GM12891 (cell line): ENCODE measurements at regions not wholly inside any gene's neighbourhood (a gene's known extent, or its start where the extent isn't known, plus 50 kb on each side); places are given as distances from the start of the nearest gene placed in this dataset.

Source experiments
- DNase-seq: peaks from one replicate; pipeline ENCODE4 v3.0.0; 2011; ENCODE audit warnings: low spot score; ENCODE audit not compliant: insufficient read length
- FAIRE-seq: peaks from 2 replicates; lab custom pipeline; 2011; peaks lifted over from hg19 to GRCh38; lab: Jason Lieb, UNC
- PAX5 ChIP-seq: IDR thresholded peaks from 2 replicates; pipeline ENCODE4 v1.6.1; 2011; ENCODE audit warnings: low read length, moderate library complexity, mild to moderate bottlenecking; ENCODE audit not compliant: insufficient read depth, severe bottlenecking
- POLR2A ChIP-seq: IDR thresholded peaks from 2 replicates; pipeline ENCODE4 v1.6.1; 2011; ENCODE audit warnings: low read depth, low read length, control low read depth
- POLR2AphosphoS5 ChIP-seq: IDR thresholded peaks from 2 replicates; pipeline ENCODE4 v1.6.1; 2011; ENCODE audit warnings: low read depth, low read length, control low read depth
- POU2F2 ChIP-seq: IDR thresholded peaks from 2 replicates; pipeline ENCODE4 v1.6.1; 2011; ENCODE audit warnings: low read depth, mild to moderate bottlenecking, control low read depth, low read length, moderate library complexity
- SPI1 ChIP-seq: IDR thresholded peaks from 2 replicates; pipeline ENCODE4 v1.6.1; 2011; ENCODE audit warnings: low read depth, low read length, control low read depth
- TAF1 ChIP-seq: IDR thresholded peaks from 2 replicates; pipeline ENCODE4 v1.6.1; 2011; ENCODE audit warnings: low read depth, low read length, control low read depth

DNA sequence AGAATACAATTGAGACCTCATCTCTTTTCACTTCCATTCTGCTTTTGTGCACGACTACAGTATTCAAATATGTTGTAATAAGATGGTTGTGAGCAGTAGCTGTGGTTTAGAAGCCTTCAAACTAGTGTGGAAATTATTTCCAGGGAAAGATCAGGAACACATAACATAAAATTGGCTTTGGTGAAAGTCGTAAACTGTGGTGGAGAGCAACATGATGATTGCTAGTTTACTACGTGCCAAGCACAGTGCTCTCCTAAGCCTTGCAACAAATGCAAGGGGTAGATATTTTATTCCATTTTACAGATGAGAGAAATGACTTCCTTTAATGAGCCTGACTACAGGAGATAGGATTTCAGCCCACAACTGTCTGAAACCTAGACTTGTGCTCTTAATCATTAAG is 172.4 kb upstream of the LMNTD1 start:
- FAIRE-seq (no peak), DNase-seq (no peak)
- TF ChIP-seq PAX5 = no peak
- no peak for TF ChIP-seq TAF1
- no peak for TF ChIP-seq POLR2AphosphoS5
- TF ChIP-seq SPI1 = no peak
- TF ChIP-seq POLR2A = no peak
- TF ChIP-seq POU2F2 = no peak

DNA sequence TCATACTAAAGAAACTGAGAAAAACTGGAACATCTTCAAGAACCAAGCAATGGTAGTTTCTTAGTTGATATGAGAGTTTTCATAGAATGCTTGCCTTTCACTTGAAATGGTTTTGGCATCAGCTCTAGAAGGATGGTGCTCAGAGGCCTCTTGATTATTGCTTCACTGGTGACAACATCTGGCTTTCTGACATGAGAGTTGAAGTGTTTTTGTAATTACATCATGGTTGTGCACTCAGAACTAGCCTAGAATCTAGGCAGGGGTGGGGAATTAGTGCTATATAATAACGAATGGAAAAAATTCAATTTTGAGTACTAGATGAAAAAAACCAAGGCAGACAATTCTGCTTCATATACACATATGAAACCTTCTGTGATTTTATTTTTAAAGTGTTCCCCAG is 172.8 kb upstream of the LMNTD1 start:
- DNase-seq = no peak
- FAIRE-seq = no peak
- no peak for TF ChIP-seq POLR2A
- no peak for TF ChIP-seq SPI1
- TF ChIP-seq PAX5 = no peak
- no peak for TF ChIP-seq POLR2AphosphoS5
- TF ChIP-seq POU2F2 = no peak
- no peak for TF ChIP-seq TAF1

DNA sequence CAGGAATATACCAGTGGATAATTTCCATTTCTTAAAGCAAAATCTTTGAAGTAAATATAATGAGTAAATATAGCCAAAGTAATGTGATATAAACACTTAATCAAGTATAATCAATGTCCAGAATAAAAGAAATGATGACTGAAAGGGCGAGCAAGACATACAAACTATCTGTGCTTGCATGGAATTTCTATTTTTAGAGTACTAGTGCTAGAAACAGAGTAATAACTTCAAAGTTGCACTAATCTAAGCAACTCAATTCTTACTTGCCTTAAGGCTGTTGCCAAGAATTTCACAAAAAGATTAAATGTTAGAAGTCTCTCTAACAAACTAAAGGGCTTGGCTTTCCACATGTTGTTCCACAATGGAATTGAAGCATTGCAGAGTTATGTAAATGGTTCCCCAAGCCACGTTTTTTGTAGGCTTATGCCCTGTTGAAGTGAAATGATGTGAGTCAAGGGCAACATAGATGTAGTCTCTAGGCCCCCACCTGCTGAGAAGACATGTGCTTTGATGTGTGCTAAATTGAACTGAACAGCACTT is 175.0 kb upstream of the LMNTD1 start:
- FAIRE-seq (no peak), DNase-seq (no peak)
- TF ChIP-seq POLR2A (no peak), PAX5 (no peak), POLR2AphosphoS5 (no peak), POU2F2 (no peak), SPI1 (no peak), TAF1 (no peak)

DNA sequence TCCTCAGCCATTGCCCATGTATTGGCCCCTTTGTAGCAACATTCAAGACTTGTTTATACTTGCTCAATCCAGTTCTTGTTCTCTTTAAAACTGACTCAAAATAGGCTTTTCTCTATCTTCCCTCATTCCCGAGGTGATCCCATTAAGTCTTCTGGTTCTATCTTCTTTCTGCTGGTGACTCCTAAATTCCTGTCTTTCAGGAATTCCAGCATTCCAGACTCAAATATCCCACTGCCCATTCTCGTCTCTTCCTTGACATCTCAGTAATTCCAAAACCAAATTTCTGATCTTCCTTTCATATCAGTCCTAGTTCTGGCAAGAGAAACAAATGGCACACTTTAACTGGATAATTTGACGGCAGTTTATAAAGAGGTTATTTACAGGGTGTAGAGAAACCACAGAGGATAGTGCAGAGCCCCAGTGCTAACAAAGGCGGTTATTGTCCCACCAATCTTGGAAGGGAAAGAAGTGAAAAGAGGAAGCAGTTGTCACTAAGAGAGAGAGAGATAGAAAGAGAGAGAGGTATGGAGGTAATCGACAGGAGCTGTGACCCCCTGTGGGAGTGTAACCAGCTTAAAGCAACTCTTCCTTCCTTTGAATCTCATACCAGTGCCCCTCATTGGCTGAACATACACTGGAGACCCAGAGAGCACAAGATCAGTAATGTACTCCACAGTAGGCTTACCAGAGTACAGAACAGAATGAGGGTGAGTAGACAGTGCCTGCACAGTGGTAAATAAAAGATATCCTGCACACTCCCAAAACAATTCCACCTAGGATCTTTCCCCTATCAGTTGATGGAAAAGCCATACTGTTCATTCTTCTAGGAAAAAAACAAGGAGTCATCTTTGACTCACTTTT is 177.6 kb upstream of the LMNTD1 start:
- TF ChIP-seq SPI1 = no peak
- TF ChIP-seq PAX5 = no peak
- no peak for TF ChIP-seq POLR2A
- TF ChIP-seq POU2F2 = no peak
- no peak for TF ChIP-seq POLR2AphosphoS5
- no peak for TF ChIP-seq TAF1
- no peak for FAIRE-seq
- DNase-seq = no peak

DNA sequence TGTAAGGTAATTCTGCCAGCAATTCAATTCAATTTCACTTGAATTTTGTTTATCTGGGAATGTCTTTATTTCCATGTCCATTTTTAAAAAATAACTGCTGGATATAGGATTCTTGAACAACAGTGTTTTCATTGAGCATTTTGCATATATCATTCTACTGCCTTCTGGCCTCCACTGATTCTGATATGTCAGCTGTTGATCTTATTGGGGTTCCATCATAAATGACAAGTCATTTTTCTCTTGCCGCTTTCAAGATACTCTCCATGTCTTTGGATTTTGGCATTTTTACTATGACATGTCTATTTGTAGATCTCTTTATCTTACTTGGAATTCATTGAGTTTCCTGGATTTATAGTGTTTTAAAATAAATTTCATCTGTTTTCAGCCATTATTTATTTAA is 180.5 kb upstream of the LMNTD1 start:
- FAIRE-seq = no peak
- TF ChIP-seq TAF1 (no peak), SPI1 (no peak), POLR2AphosphoS5 (no peak), POU2F2 (no peak), POLR2A (no peak)
- no peak for DNase-seq

DNA sequence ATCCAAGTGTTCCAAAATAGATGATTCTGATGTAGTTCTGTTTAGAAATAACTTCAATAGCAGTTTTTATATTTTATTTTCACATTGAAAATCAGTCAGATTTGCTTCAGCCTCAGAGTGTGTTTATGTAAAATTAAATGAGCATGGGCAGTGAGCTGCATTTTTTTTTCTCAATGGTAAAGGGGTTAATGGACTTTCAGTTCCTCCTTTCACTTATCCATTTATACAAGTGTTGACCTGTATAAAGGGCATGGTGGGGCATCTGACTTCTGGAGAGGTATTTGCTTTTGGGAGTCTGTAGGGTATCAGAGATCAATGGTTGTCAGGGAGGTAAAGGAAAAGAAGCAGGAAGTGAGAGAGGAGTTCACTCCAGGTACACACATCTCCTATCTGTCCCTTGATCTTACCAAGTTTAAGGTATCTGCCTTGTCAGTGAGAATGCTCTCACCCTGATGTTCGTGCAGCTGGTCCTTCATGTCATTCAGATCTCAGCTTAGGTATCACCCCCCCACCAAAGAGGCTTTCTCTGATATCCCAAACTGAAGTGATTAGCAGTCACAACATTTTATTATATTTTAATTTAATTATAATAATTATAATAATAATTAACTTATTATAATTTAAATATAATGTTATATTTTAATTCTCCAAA is 181.6 kb upstream of the LMNTD1 start:
- peak; percentile 88 for TF ChIP-seq SPI1
- no peak for TF ChIP-seq POLR2AphosphoS5
- TF ChIP-seq POU2F2 = no peak
- peak; percentile 56 for FAIRE-seq
- no peak for DNase-seq

DNA sequence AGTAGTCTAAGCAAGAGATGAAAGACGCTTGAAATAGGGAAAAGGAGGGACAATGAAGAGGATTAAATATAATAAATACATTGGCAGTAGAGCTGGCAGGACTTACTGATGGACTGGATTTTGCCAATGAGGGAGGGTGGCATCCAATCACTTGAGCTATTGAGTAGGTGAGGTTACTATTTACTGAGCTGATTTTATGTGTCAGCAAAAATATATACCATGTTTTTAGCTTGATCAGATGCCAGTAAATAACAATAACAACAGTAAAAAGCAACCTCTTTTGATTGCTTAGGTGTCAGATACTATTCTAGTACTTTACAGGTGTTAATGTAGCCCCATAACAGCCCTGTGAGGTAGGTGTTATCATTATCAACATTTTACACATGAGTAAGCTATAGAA is 187.5 kb upstream of the LMNTD1 start:
- no peak for FAIRE-seq
- DNase-seq = no peak
- TF ChIP-seq SPI1 (no peak), TAF1 (no peak), PAX5 (no peak), POLR2A (no peak), POLR2AphosphoS5 (no peak), POU2F2 (no peak)

DNA sequence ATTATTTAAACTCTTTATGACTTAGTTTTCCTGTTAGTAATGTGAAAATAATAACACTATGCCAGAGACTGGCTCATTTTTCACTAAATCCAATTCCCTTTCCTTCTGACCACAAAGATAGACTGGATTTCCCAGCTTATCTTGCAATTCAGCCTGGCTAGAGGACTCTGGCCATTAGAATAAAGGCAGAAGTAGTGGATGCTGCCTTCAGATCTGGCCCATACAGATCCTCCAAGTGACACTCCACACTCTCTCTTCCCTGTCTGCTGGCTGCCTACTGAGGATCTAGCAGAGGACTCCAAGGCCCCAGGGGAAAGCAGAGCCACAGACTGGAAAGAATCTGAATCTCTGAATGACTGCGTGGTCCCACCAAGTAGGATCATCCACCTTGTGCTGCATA is 188.8 kb upstream of the LMNTD1 start:
- DNase-seq (no peak), FAIRE-seq (no peak)
- TF ChIP-seq PAX5 (no peak), SPI1 (no peak), TAF1 (no peak), POU2F2 (no peak), POLR2A (no peak), POLR2AphosphoS5 (no peak)

DNA sequence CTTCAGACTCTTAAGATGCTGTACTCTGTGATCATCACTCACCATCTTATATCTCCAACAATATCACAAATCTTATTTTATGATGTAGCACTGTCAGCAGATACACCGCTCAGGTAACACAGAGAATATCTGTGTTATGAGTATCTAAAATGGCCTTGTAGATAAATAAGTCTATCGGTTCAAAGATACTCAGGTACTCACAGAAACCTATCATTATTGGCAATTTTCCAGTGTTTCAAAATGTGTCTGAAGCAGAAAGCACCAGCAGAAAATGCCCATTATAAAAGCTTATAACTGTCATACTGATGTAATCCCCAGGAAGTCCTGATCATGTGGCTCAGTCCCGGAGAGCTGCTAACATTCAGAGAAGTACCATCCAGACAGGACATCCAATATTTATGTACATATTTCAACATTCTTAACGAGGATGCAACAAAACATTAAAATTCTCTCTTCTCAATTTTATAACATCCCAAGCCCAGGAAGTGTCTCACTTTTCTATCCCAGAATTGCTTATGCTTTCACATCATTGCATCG is 190.7 kb upstream of the LMNTD1 start:
- TF ChIP-seq POLR2A (no peak), TAF1 (no peak), POU2F2 (no peak), POLR2AphosphoS5 (no peak), PAX5 (no peak), SPI1 (no peak)
- no peak for FAIRE-seq
- DNase-seq = no peak
